Activated naive CD8-positive, alpha-beta T cell treated with anti-CD3 and anti-CD28 coated beads, Interleukin-2, amount 10 ng/mL, durations not matched to agents 7 days and 5 days (primary cell): ENCODE measurements at regions not wholly inside any gene's neighbourhood (a gene's known extent, or its start where the extent isn't known, plus 50 kb on each side); places are given as distances from the start of the nearest gene placed in this dataset.

Experiments
- ATAC-seq: fragments of 150-1000 bp; cut with Tn5 transposase; one replicate; pipeline ENCODE4 v1.10.0; 2021; ENCODE audit warnings: low read depth, moderate library complexity
- POLR2A ChIA-PET: fragments of 350-600 bp; sonication (Branson Sonifier 250); formaldehyde crosslinking; loops from one replicate; lab custom pipeline; 2021; ENCODE audit warnings: antibody characterized with exemption; lab: Charles Lee
- DNase-seq: peaks from one replicate; pipeline ENCODE4 v3.0.0; 2021
- H3K27ac Mint-ChIP-seq: one replicate; pipeline ENCODE4 v1.8.0; 2022; ENCODE audit warnings: mild to moderate bottlenecking, mixed read lengths
- H3K27me3 Mint-ChIP-seq: one replicate; pipeline ENCODE4 v1.8.0; 2022; ENCODE audit warnings: mild to moderate bottlenecking, moderate library complexity, mixed read lengths
- H3K36me3 Mint-ChIP-seq: one replicate; pipeline ENCODE4 v1.8.0; 2021; ENCODE audit warnings: mild to moderate bottlenecking, mixed read lengths
- H3K4me1 Mint-ChIP-seq: one replicate; pipeline ENCODE4 v1.8.0; 2021; ENCODE audit warnings: mixed read lengths
- H3K4me3 Mint-ChIP-seq: one replicate; pipeline ENCODE4 v1.8.0; 2022; ENCODE audit warnings: mild to moderate bottlenecking, moderate library complexity, mixed read lengths
- H3K9me3 Mint-ChIP-seq: one replicate; pipeline ENCODE4 v1.8.0; 2021; ENCODE audit warnings: mixed read lengths

DNA sequence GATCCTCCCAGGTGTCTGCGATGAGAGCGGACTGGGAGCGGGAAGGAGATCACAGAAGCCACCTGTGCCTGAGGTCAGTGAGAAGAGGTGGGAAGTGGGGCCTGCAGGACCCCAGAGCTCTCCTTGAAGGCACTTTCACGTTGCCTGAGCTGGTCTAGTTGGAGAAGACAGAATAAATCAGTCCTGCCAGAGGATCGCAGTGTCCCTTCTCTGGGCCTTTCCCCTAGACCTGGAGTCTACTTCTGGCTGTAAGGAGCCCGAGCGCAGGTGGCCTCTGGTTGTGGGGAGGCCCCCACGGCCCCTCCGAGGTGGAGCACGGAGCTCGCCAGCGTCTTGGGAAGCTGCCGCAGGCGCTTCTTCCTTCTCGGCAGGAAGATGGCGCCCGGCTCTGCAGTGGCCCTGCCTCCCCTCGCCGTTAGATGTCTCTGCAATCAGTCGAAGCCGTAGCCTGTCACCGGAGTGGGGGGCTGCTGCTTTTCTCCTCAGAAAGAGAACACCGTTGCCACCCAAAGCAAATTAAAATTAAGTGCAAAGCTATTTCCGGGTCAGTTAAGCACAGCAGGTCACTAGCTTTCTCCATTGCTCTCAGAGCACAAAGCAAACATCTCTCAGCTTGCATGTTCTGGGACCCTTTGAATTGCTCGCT, 212.0 kb upstream of the MYT1L start:
- Mint-ChIP-seq H3K4me3 (no peak overlapping the region), H3K36me3 (no peaks in the 10 kb centered on the region), H3K9me3 (no peaks in the 10 kb centered on the region), H3K4me1 (no peaks in the 10 kb centered on the region), H3K27me3 (no peaks in the 10 kb centered on the region), H3K27ac (no peak overlapping the region)
- no peak for DNase-seq
- no peak for ATAC-seq
- POLR2A ChIA-PET = no interaction called here

DNA sequence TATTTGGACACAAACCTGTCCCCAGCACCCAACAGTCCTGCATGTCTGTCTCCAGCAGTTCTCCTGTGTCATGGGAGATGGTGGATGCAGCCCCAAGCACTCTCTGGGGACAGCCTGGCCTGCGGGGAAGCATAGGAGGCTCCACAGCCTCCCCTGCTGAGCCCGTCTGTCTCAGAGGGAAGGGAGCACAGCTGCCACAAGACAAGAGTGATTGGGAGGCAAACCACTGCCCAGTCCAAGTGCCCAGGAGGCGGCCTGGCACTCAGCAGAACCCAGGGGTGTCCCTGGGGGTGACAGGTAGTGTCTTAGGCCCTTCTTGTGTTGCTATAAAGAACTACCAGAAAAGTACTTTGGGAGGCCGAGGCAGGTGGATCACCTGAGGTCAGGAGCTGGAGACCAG, 211.2 kb upstream of the MYT1L start:
- ATAC-seq (no peak), DNase-seq (no peak)
- Mint-ChIP-seq H3K4me1 (no peaks in the 10 kb centered on the region), H3K9me3 (no peaks in the 10 kb centered on the region), H3K4me3 (no peak overlapping the region), H3K27me3 (no peaks in the 10 kb centered on the region), H3K27ac (no peak overlapping the region), H3K36me3 (no peaks in the 10 kb centered on the region)
- POLR2A ChIA-PET = no interaction called here

- DNase-seq (no peak), ATAC-seq (no peak)
- POLR2A ChIA-PET = no interaction called here
- Mint-ChIP-seq H3K27me3 (no peaks in the 10 kb centered on the region), H3K9me3 (no peaks in the 10 kb centered on the region), H3K27ac (no peak overlapping the region), H3K4me1 (no peaks in the 10 kb centered on the region), H3K36me3 (no peaks in the 10 kb centered on the region), H3K4me3 (no peak overlapping the region)
Observed at GRCh38 chr2:2540406-2540805, 209.3 kb upstream of the MYT1L start.

DNA sequence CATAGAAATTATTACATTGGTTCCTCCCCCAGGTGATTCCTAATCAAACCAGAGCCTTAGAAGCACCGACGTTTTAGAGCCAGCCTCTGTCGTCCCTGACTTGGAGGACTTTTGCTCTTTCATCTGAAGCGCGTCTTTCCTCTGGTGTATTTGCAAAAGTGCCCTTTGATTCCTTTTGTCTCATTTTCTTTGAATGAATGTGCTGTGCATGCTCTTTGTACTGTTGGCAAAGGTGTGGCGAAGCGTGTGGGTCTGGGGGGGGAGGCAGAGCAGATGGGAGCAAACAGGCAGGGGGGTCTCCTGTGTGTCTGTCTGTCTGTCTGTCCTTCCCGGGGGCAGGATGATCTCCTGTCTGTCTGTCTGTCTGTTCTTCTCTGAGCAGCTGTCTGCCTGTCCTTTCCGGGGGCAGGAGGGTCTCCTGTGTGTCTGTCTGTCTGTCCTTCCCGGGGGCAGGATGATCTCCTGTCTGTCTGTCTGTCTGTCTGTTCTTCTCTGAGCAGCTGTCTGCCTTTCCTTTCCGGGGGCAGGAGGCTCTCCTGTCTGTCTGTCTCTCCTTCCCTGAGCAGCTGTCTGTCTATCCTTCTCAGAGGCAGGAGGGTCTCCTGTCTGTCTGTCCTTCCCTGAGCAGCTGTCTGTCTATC, 205.5 kb upstream of the MYT1L start:
- Mint-ChIP-seq H3K27me3 (peaks cover 3% of the 10 kb centered on the region), H3K9me3 (no peaks in the 10 kb centered on the region), H3K36me3 (no peaks in the 10 kb centered on the region), H3K27ac (no peak overlapping the region), H3K4me1 (no peaks in the 10 kb centered on the region), H3K4me3 (no peak overlapping the region)
- POLR2A ChIA-PET = no interaction called here
- no peak for ATAC-seq
- no peak for DNase-seq

DNA sequence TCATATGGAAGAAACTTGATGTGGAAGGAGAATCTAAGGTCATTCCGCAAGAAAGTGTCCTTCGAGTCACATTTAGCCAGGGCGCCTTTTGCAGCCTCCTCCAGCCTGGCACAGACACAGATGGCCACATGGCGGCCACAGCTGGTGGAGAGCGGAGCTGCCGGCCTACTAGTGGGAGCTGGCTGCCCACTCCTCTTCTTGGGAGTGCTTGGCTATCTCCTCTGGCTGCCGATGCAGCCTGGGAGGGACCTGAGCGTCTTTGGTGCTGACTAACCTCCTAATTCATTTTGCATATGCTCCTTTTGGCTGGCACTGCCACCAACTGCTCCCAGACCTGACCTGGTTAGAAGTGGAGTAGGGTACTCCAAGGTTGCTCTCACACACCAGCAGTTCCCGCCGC, 199.3 kb upstream of the MYT1L start:
- Mint-ChIP-seq H3K36me3 (no peaks in the 10 kb centered on the region), H3K4me1 (no peaks in the 10 kb centered on the region)
- no peak for ATAC-seq

DNA sequence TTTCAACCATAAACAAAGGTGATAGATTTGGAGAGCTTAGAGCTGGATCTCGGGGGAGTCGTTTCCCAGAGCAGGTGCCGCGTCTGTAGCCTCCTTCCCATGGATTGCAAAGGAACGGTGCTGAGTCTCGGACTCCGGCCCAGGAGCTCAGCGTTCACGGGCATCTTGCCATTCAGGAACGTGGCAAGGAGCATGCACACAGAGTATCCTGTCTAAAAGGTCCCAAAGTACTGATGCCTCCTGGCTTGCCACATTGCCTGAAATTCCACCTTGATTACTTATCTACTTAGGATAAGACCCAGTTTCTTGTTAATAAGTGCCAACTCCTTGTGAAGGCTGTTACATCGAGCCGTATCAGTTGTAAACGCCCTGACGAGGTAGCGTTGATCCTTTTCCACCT, 197.8 kb upstream of the MYT1L start:
- no peaks in the 10 kb centered on the region for H3K36me3 Mint-ChIP-seq
- POLR2A ChIA-PET = no interaction called here
- no peak overlapping the region for H3K4me3 Mint-ChIP-seq
- no peak overlapping the region for H3K27ac Mint-ChIP-seq
- H3K4me1 Mint-ChIP-seq = no peaks in the 10 kb centered on the region
- no peak for ATAC-seq
- DNase-seq = no peak
- H3K9me3 Mint-ChIP-seq = no peaks in the 10 kb centered on the region
- no peaks in the 10 kb centered on the region for H3K27me3 Mint-ChIP-seq

More for the DNA sequence above, 199.3 kb upstream of the MYT1L start:
- H3K4me3 Mint-ChIP-seq = no peak overlapping the region
- no peaks in the 10 kb centered on the region for H3K9me3 Mint-ChIP-seq
- DNase-seq = no peak
- peaks cover 3% of the 10 kb centered on the region for H3K27me3 Mint-ChIP-seq
- H3K27ac Mint-ChIP-seq = no peak overlapping the region
- POLR2A ChIA-PET = no interaction called here

GRCh38 chr2:2527148-2527547, 196.1 kb upstream of the MYT1L start:
- DNase-seq = no peak
- Mint-ChIP-seq H3K27me3 (no peaks in the 10 kb centered on the region), H3K27ac (no peak overlapping the region), H3K36me3 (no peaks in the 10 kb centered on the region), H3K4me1 (no peaks in the 10 kb centered on the region), H3K9me3 (no peaks in the 10 kb centered on the region), H3K4me3 (no peak overlapping the region)
- POLR2A ChIA-PET = no interaction called here
- ATAC-seq = no peak

GRCh38 chr2:2524348-2524941, 193.4 kb upstream of the MYT1L start:
- H3K4me3 Mint-ChIP-seq = no peak overlapping the region
- no peaks in the 10 kb centered on the region for H3K27me3 Mint-ChIP-seq
- ATAC-seq (no peak), DNase-seq (no peak)
- no peaks in the 10 kb centered on the region for H3K9me3 Mint-ChIP-seq
- no peaks in the 10 kb centered on the region for H3K36me3 Mint-ChIP-seq
- no peak overlapping the region for H3K27ac Mint-ChIP-seq
- POLR2A ChIA-PET = no interaction called here
- no peaks in the 10 kb centered on the region for H3K4me1 Mint-ChIP-seq

DNA sequence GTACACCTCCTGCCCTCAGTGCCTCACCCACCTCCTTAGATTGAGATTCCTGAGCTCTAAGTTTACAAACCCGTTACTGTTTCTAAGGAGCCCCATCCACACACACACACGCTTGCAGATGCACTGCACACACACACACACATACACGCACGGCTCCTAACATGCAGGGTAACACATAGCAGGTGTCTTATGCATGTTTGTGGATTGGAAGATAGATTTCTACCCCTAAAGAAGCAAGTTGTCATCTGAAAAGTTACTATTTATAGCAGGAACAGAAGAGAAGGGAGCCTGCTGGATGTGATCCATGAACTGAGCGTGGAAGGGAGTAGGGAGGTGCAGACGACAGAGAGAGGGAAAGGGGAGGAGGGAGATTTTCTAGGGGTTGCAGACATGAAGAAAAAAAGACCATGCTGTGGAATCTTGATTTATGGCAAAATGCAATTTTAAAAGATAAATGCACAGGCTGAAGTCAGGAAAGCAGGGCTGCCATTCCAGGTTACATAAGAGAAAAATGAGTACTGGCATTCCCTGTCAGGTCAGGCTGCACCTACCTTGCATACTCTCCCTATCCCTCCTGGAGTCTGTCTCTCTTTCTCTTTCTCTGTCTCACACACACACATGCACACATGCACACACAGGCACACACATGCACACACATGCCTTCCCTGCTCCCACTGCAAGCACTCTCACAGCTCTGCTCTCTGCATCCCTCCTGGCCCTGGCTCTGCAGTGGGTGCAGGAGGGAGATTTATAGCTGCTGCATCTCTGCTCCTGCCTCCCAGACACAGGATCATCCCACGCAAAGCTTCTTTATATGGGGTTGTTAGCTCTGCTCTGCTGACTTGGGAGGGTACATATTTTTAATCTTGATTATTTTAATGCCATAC, 192.6 kb upstream of the MYT1L start:
- H3K4me1 Mint-ChIP-seq = no peaks in the 10 kb centered on the region
- H3K4me3 Mint-ChIP-seq = no peak overlapping the region
- no peak overlapping the region for H3K27ac Mint-ChIP-seq
- no peaks in the 10 kb centered on the region for H3K36me3 Mint-ChIP-seq
- no peaks in the 10 kb centered on the region for H3K27me3 Mint-ChIP-seq
- POLR2A ChIA-PET = no interaction called here
- H3K9me3 Mint-ChIP-seq = no peaks in the 10 kb centered on the region
- DNase-seq = no peak
- no peak for ATAC-seq

- DNase-seq (no peak), ATAC-seq (no peak)
- no peaks in the 10 kb centered on the region for H3K4me1 Mint-ChIP-seq
- H3K9me3 Mint-ChIP-seq = no peaks in the 10 kb centered on the region
- H3K4me3 Mint-ChIP-seq = no peak overlapping the region
- H3K36me3 Mint-ChIP-seq = no peaks in the 10 kb centered on the region
- no peaks in the 10 kb centered on the region for H3K27me3 Mint-ChIP-seq
- H3K27ac Mint-ChIP-seq = no peak overlapping the region
- POLR2A ChIA-PET = no interaction called here
Observed at GRCh38 chr2:2520401-2520811, 189.3 kb upstream of the MYT1L start.

DNA sequence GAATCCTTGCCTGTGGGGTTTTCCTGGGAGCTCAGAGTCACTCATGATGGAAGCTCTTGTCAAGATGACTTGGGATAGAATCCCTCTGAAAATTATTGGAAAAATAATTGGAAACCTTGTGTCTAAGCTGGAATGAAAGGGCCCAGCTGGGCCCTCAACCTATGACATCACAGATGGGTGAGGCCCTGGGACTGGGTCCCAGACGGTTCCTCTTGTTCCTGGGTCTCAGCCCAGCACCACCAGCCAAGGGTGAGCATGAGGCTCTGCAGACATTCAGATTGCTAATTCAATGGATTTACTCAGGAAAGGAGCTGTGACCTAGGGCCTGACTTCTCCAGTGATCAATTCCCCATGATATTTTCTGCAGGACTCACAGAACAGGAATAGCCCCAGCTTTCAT, 188.3 kb upstream of the MYT1L start:
- Mint-ChIP-seq H3K4me1 (no peaks in the 10 kb centered on the region), H3K27me3 (no peaks in the 10 kb centered on the region), H3K9me3 (no peaks in the 10 kb centered on the region), H3K36me3 (no peaks in the 10 kb centered on the region), H3K27ac (no peak overlapping the region), H3K4me3 (no peak overlapping the region)
- no peak for DNase-seq
- no peak for ATAC-seq
- POLR2A ChIA-PET = no interaction called here

GRCh38 chr2:2517399-2517798, 186.3 kb upstream of the MYT1L start:
- H3K4me3 Mint-ChIP-seq = no peak overlapping the region

DNA sequence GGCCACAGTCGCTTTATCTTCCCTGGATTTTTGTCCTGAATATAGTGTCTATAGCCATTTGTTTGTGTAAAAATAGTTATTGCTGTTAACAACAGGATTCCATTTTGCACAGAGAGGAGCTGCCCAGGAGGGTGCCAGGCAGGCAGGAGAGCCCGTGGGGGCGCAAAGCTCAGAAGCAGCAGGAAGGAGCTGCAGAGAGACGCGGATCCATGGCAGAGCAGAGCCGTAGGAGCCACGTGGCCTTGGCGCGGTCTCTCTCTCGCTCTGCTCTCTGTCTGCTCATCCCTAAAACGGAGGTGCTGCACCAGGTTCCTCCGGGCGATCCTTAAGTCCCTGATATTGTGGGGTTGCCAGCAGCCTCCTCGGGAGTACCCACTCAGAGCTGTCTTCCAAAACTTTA, 185.3 kb upstream of the MYT1L start:
- Mint-ChIP-seq H3K4me1 (no peaks in the 10 kb centered on the region), H3K9me3 (no peaks in the 10 kb centered on the region), H3K27me3 (peaks cover 5% of the 10 kb centered on the region), H3K27ac (no peak overlapping the region), H3K36me3 (no peaks in the 10 kb centered on the region), H3K4me3 (no peak overlapping the region)
- no peak for ATAC-seq
- DNase-seq = no peak
- POLR2A ChIA-PET = no interaction called here

More at GRCh38 chr2:2517399-2517798, 186.3 kb upstream of the MYT1L start:
- Mint-ChIP-seq H3K36me3 (no peaks in the 10 kb centered on the region), H3K9me3 (no peaks in the 10 kb centered on the region), H3K27ac (no peak overlapping the region), H3K4me1 (no peaks in the 10 kb centered on the region), H3K27me3 (peaks cover 5% of the 10 kb centered on the region)
- ATAC-seq (no peak), DNase-seq (no peak)
- POLR2A ChIA-PET = no interaction called here
